K562 (cell line): ENCODE measurements at regions not wholly inside any gene's neighbourhood (a gene's known extent, or its start where the extent isn't known, plus 50 kb on each side); places are given as distances from the start of the nearest gene placed in this dataset.
"Not testable (repeated sequence)": the region's sequence is repeated elsewhere in the genome, so short reads cannot be mapped to it uniquely, and the experiment has no call there.

Experiments
- ATAC-seq: fragments of 200-7000 bp; cut with Tn5 transposase; 3 replicates; pipeline ENCODE4 v1.9.1; 2020; ENCODE audit warnings: moderate library complexity
- BruUV-seq: library from RNA; stranded (reverse); fragments of 400-500 nt; replicated peaks from 2 replicates; lab custom pipeline; 2021; lab: Mats Ljungman, UMichigan
- CTCF ChIA-PET: fragments of 300-600 bp; formaldehyde crosslinking; extraction: SDS; loops from one replicate; lab custom pipeline; 2021; ENCODE audit warnings: low intra/inter-chr PET ratio; lab: Yijun Ruan, JAX
- POLR2A ChIA-PET: fragments of 300-600, 350-650 bp; sonication (Branson Sonifier 250); formaldehyde crosslinking; extraction: SDS; loops from one replicate; lab custom pipeline; 2021; ENCODE audit warnings: antibody characterized with exemption, inconsistent platforms; lab: Yijun Ruan, JAX
- DNase-seq, 4 experiments: peaks; one replicate each; pipeline versions ENCODE4 v3.0.0 to v3.0.0-alpha.2; 2011 to 2018; ENCODE audit warnings: low spot score in 3 of 4, mixed read lengths in 3 of 4; ENCODE audit errors: extremely low read depth in 1 of 4
- FAIRE-seq: peaks from 2 replicates; lab custom pipeline; 2011; peaks lifted over from hg19 to GRCh38; lab: Jason Lieb, UNC
- H2AFZ ChIP-seq: 2 replicates; pipeline ENCODE4 v1.6.0; 2011; ENCODE audit warnings: low read depth, low read length, control low read depth, inconsistent platforms
- H3K27ac ChIP-seq: fragments of 200-600 bp; 3 replicates; pipeline ENCODE4 v1.8.0; 2011; ENCODE audit warnings: low read depth, mild to moderate bottlenecking, control low read depth, inconsistent platforms, low read length, moderate library complexity, mixed read lengths; ENCODE audit errors: extremely low read depth
- H3K27me3 ChIP-seq, 2 experiments: fragments of 300-600 bp in 1 of 2; 2 replicates in 1 of 2; 3 replicates in 1 of 2; pipeline versions ENCODE4 v1.6.0 to v1.8.0; 2011; ENCODE audit warnings: inconsistent platforms in 2 of 2, low read length in 2 of 2, mild to moderate bottlenecking in 1 of 2, mixed read lengths in 1 of 2, moderate library complexity in 1 of 2; ENCODE audit not compliant: control insufficient read depth in 2 of 2, insufficient read depth in 2 of 2
- H3K36me3 ChIP-seq: fragments of 300-600 bp; 3 replicates; pipeline ENCODE4 v1.8.0; 2011; ENCODE audit warnings: mild to moderate bottlenecking, low read length, inconsistent platforms; ENCODE audit not compliant: control insufficient read depth, insufficient read depth
- H3K4me1 ChIP-seq, 2 experiments: fragments of 200-600 bp in 1 of 2; replicated peaks in 1 of 2; 2 replicates in 1 of 2; 3 replicates in 1 of 2; pipeline versions ENCODE4 v1.5.1 to v1.8.0; 2011; ENCODE audit warnings: inconsistent platforms in 2 of 2, low read length in 2 of 2, mild to moderate bottlenecking in 1 of 2, mixed read lengths in 1 of 2, moderate library complexity in 1 of 2; ENCODE audit not compliant: control insufficient read depth in 2 of 2, insufficient read depth in 2 of 2
- H3K4me2 ChIP-seq: 2 replicates; pipeline ENCODE4 v1.6.1; 2011; ENCODE audit warnings: low read length, control low read depth, inconsistent platforms, mixed read lengths; ENCODE audit not compliant: insufficient read depth
- H3K4me3 ChIP-seq: fragments of 200-600 bp; sonication (generic), shearing (Covaris generic); 2 replicates; pipeline ENCODE4 v1.5.1; 2016; ENCODE audit warnings: control low read depth, inconsistent platforms
- H3K79me2 ChIP-seq: fragments of 200-600 bp; 3 replicates; pipeline ENCODE4 v1.8.0; 2011; ENCODE audit warnings: low read length, inconsistent platforms; ENCODE audit not compliant: control insufficient read depth, insufficient read depth
- H3K9ac ChIP-seq, 2 experiments: 2 replicates each; pipeline versions ENCODE4 v1.6.0 to v1.6.1; 2011; ENCODE audit warnings: low read depth in 2 of 2, low read length in 2 of 2, control low read depth in 1 of 2, inconsistent platforms in 1 of 2, mild to moderate bottlenecking in 1 of 2, mixed read lengths in 1 of 2; ENCODE audit not compliant: insufficient read depth in 1 of 2
- H3K9me1 ChIP-seq: one replicate; pipeline ENCODE4 v1.6.0; 2011; ENCODE audit warnings: inconsistent platforms, mild to moderate bottlenecking, low read length, moderate library complexity; ENCODE audit not compliant: control insufficient read depth, insufficient read depth
- H3K9me3 ChIP-seq: replicated peaks from 2 replicates; pipeline ENCODE4 v1.5.1; 2011; ENCODE audit warnings: low read depth, low read length, inconsistent platforms; ENCODE audit not compliant: control insufficient read depth, insufficient read depth
- H4K20me1 ChIP-seq: replicated peaks from 2 replicates; pipeline ENCODE4 v1.6.1; 2011; ENCODE audit warnings: low read length, inconsistent platforms, mixed read lengths; ENCODE audit not compliant: control insufficient read depth, insufficient read depth
- CTCFL ChIP-seq: IDR thresholded peaks from 2 replicates; pipeline ENCODE4 v1.6.1; 2011; ENCODE audit warnings: borderline replicate concordance, low read depth, mild to moderate bottlenecking, moderate library complexity, low read length; ENCODE audit not compliant: insufficient read depth, poor library complexity, severe bottlenecking
- MAZ ChIP-seq, 2 experiments: fragments of 450-650 bp in 1 of 2; sonication (generic) in 1 of 2; formaldehyde crosslinking; IDR thresholded peaks in 1 of 2; conservative IDR thresholded peaks in 1 of 2; 2 replicates each; pipeline versions ENCODE4 v1.4.0 to v1.5.0; 2020; ENCODE audit warnings: mild to moderate bottlenecking in 1 of 2, missing genetic modification reagents in 1 of 2
- POLR2AphosphoS5 ChIP-seq: IDR thresholded peaks from 2 replicates; pipeline ENCODE4 v1.6.1; 2011; ENCODE audit warnings: mild to moderate bottlenecking, low read depth, low read length, moderate library complexity; ENCODE audit not compliant: control insufficient read depth, insufficient read depth
- WGBS: fragments of 100-300 bp; shearing (Covaris generic); methylation state at CpG from one replicate; pipeline ENCODE4 v1.1.6; 2016; ENCODE audit warnings: low coverage, mixed read lengths; ENCODE audit not compliant: insufficient coverage; ENCODE audit errors: missing lambda C conversion rate; 5-methylcytosine and 5-hydroxymethylcytosine counted together
- in situ Hi-C: fragments of 300-500 bp; cut with MboI; formaldehyde crosslinking; loops from 4 replicates; pipeline ENCODE4 v1.15.0; 2018; ENCODE audit warnings: inconsistent platforms, mixed read lengths
- intact Hi-C: fragments of 100-400 bp; cut with micrococcal nuclease; formaldehyde crosslinking; loops from 2 replicates; pipeline ENCODE4 v1.14.2; 2022
- TF ChIP-seq, protein P1 (sequence below): fragments of 150-350 bp; IDR thresholded peaks from 2 replicates; pipeline ENCODE4 v1.6.1; 2014; ENCODE audit warnings: low read depth, mild to moderate bottlenecking, low read length, borderline replicate concordance
- TF ChIP-seq, protein P2 (sequence below): fragments of 450-650 bp; IDR thresholded peaks from 2 replicates; pipeline ENCODE4 v1.6.1; 2014; ENCODE audit warnings: low read depth, mild to moderate bottlenecking, moderate library complexity, borderline replicate concordance
- TF ChIP-seq, protein P3 (sequence below): sonication (generic); formaldehyde crosslinking; IDR thresholded peaks from 2 replicates; pipeline ENCODE4 v1.9.0; 2022; ENCODE audit warnings: mild to moderate bottlenecking, missing genetic modification reagents

DNA sequence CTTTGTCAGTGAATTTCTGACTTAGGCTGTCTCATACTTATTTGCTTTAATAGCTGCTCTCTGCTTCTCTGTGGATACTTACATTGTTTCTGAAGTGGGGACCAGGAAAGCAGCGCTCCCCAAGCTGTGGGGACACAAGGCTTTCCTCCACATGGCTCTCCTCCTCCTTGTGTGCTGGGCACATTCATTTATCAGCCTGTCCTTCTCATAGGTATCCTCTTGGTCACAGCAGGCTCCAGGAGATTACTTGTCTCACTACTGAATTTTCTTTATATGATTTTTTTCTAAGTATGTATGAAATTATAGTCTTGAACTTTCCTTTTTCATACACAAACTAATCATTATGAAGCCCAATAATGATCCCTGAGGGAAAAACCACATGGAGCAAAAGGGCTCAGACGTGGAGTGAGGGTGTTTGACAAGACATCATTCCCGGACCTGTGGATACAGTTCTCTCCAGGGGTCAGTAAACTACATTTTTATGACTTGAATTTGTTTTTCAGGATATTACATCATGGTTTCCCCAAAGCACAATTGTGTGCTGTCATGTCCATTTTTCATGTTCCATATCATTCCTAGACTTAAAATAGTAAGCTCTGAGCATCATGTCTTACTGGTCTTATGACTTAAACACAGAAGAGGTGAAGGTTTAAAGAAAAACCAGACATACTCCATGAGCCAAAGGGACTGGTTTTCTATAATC is 234.5 kb downstream of the PCSK1 start (continued):
- TF ChIP-seq, protein P1, sequence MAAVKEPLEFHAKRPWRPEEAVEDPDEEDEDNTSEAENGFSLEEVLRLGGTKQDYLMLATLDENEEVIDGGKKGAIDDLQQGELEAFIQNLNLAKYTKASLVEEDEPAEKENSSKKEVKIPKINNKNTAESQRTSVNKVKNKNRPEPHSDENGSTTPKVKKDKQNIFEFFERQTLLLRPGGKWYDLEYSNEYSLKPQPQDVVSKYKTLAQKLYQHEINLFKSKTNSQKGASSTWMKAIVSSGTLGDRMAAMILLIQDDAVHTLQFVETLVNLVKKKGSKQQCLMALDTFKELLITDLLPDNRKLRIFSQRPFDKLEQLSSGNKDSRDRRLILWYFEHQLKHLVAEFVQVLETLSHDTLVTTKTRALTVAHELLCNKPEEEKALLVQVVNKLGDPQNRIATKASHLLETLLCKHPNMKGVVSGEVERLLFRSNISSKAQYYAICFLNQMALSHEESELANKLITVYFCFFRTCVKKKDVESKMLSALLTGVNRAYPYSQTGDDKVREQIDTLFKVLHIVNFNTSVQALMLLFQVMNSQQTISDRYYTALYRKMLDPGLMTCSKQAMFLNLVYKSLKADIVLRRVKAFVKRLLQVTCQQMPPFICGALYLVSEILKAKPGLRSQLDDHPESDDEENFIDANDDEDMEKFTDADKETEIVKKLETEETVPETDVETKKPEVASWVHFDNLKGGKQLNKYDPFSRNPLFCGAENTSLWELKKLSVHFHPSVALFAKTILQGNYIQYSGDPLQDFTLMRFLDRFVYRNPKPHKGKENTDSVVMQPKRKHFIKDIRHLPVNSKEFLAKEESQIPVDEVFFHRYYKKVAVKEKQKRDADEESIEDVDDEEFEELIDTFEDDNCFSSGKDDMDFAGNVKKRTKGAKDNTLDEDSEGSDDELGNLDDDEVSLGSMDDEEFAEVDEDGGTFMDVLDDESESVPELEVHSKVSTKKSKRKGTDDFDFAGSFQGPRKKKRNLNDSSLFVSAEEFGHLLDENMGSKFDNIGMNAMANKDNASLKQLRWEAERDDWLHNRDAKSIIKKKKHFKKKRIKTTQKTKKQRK = no peak
- no peak for TF ChIP-seq CTCFL
- TF ChIP-seq POLR2AphosphoS5 = no peak
- TF ChIP-seq MAZ (CRISPR knock-in tag; conservative IDR thresholded peaks at IDR 0.05 in 1 of 2, IDR thresholded peaks at IDR 0.05 in 1 of 2) = no peak
- TF ChIP-seq, protein P2, sequence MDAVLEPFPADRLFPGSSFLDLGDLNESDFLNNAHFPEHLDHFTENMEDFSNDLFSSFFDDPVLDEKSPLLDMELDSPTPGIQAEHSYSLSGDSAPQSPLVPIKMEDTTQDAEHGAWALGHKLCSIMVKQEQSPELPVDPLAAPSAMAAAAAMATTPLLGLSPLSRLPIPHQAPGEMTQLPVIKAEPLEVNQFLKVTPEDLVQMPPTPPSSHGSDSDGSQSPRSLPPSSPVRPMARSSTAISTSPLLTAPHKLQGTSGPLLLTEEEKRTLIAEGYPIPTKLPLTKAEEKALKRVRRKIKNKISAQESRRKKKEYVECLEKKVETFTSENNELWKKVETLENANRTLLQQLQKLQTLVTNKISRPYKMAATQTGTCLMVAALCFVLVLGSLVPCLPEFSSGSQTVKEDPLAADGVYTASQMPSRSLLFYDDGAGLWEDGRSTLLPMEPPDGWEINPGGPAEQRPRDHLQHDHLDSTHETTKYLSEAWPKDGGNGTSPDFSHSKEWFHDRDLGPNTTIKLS = no peak
- TF ChIP-seq, protein P3, sequence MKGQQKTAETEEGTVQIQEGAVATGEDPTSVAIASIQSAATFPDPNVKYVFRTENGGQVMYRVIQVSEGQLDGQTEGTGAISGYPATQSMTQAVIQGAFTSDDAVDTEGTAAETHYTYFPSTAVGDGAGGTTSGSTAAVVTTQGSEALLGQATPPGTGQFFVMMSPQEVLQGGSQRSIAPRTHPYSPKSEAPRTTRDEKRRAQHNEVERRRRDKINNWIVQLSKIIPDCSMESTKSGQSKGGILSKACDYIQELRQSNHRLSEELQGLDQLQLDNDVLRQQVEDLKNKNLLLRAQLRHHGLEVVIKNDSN (CRISPR knock-in tag) = no peak

DNA sequence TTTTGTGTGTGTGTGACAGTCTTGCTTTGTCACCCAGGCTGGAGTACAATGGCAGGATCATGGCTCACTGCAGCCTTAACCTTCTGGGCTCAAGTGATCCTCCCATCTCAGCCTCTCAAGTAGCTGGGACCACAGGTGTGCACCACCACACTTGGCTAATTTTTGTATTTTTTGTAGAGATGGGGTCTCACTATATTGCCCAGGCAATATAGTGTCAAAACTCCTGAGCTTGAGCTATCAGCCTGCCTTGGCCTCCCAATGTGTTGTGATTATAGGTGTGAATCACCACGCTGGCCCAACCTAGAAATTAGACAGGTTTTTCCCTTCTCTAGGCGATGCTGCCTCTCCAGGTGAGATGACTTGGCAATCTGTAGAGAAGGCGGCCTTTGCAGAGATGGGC is 235.3 kb downstream of the PCSK1 start:
- FAIRE-seq = not testable (repeated sequence)
- WGBS = 0% methylated on average over 3 of the region's 3 CpGs

More for the DNA sequence above, 235.3 kb downstream of the PCSK1 start:
- H3K79me2 ChIP-seq, BruUV-seq, DNase-seq, H3K27me3 ChIP-seq, H3K36me3 ChIP-seq, H4K20me1 ChIP-seq, H3K9me3 ChIP-seq, H3K4me1 ChIP-seq, intact Hi-C loops, H3K4me3 ChIP-seq, H3K9me1 ChIP-seq, H3K27ac ChIP-seq, H3K4me2 ChIP-seq, CTCF ChIA-PET, ATAC-seq, H3K9ac ChIP-seq, H2AFZ ChIP-seq, POLR2A ChIA-PET: not testable (repeated sequence)
- in situ Hi-C loops = loop anchor here (10.0 kb wide), 1 partner anchor 1683 kb away; no protein-coding TSS in a partner anchor
